ENCODE measurements at regions not wholly inside any gene's neighbourhood (a gene's known extent, or its start where the extent isn't known, plus 50 kb on each side); places are given as distances from the start of the nearest gene placed in this dataset.

DNA sequence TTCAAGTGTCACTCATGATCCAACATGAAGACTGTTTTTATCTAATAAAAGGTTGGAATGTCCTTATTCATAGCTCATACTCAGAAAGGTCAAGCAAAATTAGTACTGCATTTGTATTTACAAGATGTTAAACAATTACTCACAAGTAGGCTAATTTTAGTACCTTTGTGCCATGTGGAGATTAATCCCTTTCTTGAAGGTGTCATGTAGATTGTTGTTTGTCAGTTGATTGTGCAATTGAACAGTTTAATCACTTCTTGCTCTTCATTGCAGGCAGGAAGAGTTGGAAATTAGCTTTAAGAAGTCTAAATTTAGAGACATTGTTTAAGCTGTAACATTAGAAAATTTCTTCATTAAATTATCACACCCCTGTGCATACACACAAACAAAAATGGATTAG lies 847.1 kb downstream of the KCNT2 start:
- Histone ChIP-seq H3K27me3 (ENCODE audit: control insufficient read depth, insufficient read depth, low read length) (no peaks in the 10 kb centered on the region), H3K4me1 (ENCODE audit: control insufficient read depth, insufficient read depth, low read length) (no peaks in the 10 kb centered on the region), H3K4me3 (ENCODE audit: low read length) (no peak overlapping the region), H3K9me3 (ENCODE audit: control insufficient read depth, low read length) (no peaks in the 10 kb centered on the region), H3K9ac (ENCODE audit: low read length) (no peak overlapping the region), H3K36me3 (ENCODE audit: control insufficient read depth, insufficient read depth, low read length) (no peaks in the 10 kb centered on the region)

DNA sequence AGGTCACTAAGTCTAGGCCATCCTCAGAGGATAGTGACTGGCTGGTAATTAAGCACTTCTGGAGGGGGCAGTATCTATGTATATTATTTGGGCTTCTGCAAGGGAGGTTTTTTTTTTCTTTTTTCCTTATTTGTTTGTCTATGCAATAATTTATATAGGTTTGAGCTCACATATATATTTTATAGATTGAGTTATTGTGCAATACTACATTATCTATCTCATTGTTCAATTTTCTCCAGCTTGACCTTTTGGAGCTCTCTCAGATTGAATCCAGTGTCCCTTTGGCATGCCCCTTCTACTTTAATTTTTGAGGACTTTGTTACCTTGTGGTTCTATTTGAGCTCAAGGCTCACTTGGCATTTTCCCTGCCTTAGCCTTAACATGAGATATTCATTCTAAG lies 852.1 kb downstream of the KCNT2 start:
- Histone ChIP-seq H3K9me3 (ENCODE audit: control insufficient read depth, low read length) (no peaks in the 10 kb centered on the region), H3K4me1 (ENCODE audit: control insufficient read depth, insufficient read depth, low read length) (no peaks in the 10 kb centered on the region), H3K9ac (ENCODE audit: low read length) (no peak overlapping the region), H3K4me3 (ENCODE audit: low read length) (no peak overlapping the region), H3K27me3 (ENCODE audit: control insufficient read depth, insufficient read depth, low read length) (no peaks in the 10 kb centered on the region), H3K36me3 (ENCODE audit: control insufficient read depth, insufficient read depth, low read length) (no peaks in the 10 kb centered on the region)

DNA sequence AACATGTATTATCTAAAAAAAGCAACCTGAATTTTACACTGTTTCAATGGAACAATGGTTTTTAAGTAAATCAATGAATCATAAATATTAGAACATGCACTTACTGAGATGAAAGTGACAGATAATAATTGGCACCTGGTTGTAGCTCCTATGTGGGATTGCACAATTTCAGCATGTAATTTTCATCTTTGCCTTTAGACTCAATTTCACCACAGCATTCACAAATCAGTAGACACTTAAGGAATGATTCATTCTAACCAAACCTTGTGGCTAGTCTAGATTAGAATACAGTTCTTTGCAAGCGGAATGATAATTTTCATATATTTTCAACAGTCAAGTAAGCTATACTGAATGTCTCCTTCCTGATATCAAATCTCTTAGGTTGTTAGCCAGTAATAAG lies 853.4 kb downstream of the KCNT2 start:
- no peaks in the 10 kb centered on the region for H3K27me3 ChIP-seq (ENCODE audit: control insufficient read depth, insufficient read depth, low read length)
- no peak overlapping the region for H3K9ac ChIP-seq (ENCODE audit: low read length)
- no peaks in the 10 kb centered on the region for H3K4me1 ChIP-seq (ENCODE audit: control insufficient read depth, insufficient read depth, low read length)
- no peak overlapping the region for H3K4me3 ChIP-seq (ENCODE audit: low read length)
- no peaks in the 10 kb centered on the region for H3K9me3 ChIP-seq (ENCODE audit: control insufficient read depth, low read length)
- H3K36me3 ChIP-seq (ENCODE audit: control insufficient read depth, insufficient read depth, low read length): no peaks in the 10 kb centered on the region

DNA sequence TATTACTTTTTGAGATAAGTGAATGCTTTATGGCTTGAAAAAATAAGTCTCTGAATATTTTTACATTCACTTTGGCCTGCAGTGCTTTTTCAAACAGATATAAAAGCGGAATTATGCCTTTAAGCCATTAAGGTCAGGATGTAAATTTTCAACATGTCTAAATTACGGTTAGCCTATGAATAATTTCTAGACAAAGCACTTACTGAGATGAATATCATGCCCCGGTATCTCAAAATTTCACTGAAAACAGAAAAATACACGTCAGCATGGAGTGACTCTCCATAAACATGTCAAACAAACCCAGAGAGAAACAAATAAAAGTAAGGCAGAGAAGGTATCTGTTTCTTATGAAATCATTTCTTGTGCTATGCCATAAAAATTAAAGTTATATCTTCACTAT lies 853.9 kb downstream of the KCNT2 start:
- no peak overlapping the region for H3K4me3 ChIP-seq (ENCODE audit: low read length)
- H3K27me3 ChIP-seq (ENCODE audit: control insufficient read depth, insufficient read depth, low read length): no peaks in the 10 kb centered on the region
- no peak overlapping the region for H3K9ac ChIP-seq (ENCODE audit: low read length)
- no peaks in the 10 kb centered on the region for H3K4me1 ChIP-seq (ENCODE audit: control insufficient read depth, insufficient read depth, low read length)
- H3K9me3 ChIP-seq (ENCODE audit: control insufficient read depth, low read length): no peaks in the 10 kb centered on the region
- H3K36me3 ChIP-seq (ENCODE audit: control insufficient read depth, insufficient read depth, low read length): no peaks in the 10 kb centered on the region

DNA sequence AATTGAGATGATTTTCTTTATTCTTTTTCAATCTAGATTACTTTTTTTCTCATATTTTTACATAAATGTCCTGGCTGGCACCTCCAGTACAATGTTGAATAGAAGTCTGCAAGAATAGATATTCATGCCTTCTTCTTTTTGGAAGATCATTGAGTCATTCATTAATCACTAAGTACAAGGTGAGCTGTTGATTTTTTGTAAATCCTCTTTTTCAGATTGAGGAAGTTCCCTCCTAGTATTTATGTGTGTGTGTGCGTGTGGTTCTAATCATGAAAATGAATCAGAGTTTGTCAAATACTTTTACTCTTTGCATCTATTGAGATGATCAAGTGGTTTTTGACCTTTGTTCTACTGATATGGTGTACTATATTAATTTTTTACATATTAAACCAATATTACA lies 859.3 kb downstream of the KCNT2 start:
- Histone ChIP-seq H3K9me3 (ENCODE audit: control insufficient read depth, low read length) (no peaks in the 10 kb centered on the region), H3K36me3 (ENCODE audit: control insufficient read depth, insufficient read depth, low read length) (no peaks in the 10 kb centered on the region), H3K9ac (ENCODE audit: low read length) (no peak overlapping the region), H3K4me3 (ENCODE audit: low read length) (no peak overlapping the region), H3K27me3 (ENCODE audit: control insufficient read depth, insufficient read depth, low read length) (no peaks in the 10 kb centered on the region), H3K4me1 (ENCODE audit: control insufficient read depth, insufficient read depth, low read length) (no peaks in the 10 kb centered on the region)

DNA sequence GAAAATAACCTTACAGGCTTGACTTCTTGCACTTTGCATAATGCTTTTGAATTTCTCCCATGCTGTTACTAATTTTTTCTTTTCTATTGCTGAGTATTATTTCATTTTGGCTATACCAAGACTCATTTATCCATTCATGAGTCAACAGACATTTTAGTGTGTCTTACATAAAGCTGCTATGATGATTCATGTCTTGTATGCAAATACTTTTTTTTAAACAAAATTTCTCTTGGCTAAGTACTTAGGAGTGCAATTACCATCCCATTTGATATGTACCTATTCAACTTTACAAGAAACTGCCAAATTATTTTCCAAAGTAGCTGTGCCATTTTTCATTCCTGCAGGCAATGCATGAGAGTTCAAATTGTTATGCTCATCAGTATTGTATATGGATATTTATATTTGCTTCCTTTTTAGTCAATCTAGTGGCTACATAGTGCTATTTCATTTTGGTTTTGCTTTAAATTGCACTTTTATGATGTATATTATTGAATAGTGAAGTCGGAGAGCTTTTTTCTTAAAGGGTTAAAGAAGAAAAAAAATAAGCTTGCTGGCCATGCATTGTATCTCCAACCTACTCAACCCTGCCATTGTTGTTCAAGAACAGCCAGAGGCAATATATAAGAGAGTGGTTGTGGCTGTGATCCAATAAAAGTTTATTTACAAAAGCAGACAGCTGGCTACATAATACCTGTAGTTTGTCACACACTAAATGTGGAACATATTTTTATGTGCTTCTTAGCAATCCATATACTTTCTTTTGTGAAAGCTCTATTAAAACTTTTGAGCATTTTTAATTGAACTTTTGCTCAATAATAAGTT lies 862.8 kb downstream of the KCNT2 start:
- H3K9ac ChIP-seq (ENCODE audit: low read length): no peak overlapping the region
- no peaks in the 10 kb centered on the region for H3K9me3 ChIP-seq (ENCODE audit: control insufficient read depth, low read length)
- H3K4me3 ChIP-seq (ENCODE audit: low read length): no peak overlapping the region
- no peaks in the 10 kb centered on the region for H3K4me1 ChIP-seq (ENCODE audit: control insufficient read depth, insufficient read depth, low read length)
- no peaks in the 10 kb centered on the region for H3K27me3 ChIP-seq (ENCODE audit: control insufficient read depth, insufficient read depth, low read length)
- no peaks in the 10 kb centered on the region for H3K36me3 ChIP-seq (ENCODE audit: control insufficient read depth, insufficient read depth, low read length)

DNA sequence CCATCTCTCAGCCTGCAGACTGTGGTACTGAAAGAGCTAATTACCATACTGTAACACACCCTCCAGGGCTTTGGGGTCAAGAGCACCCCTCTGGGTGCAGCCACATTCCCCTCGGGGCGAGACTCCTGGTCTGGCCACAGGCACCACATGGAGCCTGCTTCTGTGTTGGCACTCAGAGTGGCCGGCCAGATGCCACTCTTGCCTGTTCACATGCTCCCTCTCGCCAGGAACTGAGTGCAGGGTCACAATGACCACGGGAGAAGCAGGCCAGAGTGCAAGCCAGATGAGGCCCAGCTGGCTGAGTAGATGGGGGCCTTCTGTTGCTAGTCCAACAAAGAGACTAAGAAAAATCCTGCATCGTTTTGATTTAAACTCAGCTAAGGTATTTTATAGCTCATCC lies 864.0 kb downstream of the KCNT2 start:
- H3K4me1 ChIP-seq (ENCODE audit: control insufficient read depth, insufficient read depth, low read length): no peaks in the 10 kb centered on the region
- H3K9me3 ChIP-seq (ENCODE audit: control insufficient read depth, low read length): no peaks in the 10 kb centered on the region
- no peak overlapping the region for H3K4me3 ChIP-seq (ENCODE audit: low read length)
- H3K36me3 ChIP-seq (ENCODE audit: control insufficient read depth, insufficient read depth, low read length): no peaks in the 10 kb centered on the region
- H3K27me3 ChIP-seq (ENCODE audit: control insufficient read depth, insufficient read depth, low read length): no peaks in the 10 kb centered on the region
- no peak overlapping the region for H3K9ac ChIP-seq (ENCODE audit: low read length)

DNA sequence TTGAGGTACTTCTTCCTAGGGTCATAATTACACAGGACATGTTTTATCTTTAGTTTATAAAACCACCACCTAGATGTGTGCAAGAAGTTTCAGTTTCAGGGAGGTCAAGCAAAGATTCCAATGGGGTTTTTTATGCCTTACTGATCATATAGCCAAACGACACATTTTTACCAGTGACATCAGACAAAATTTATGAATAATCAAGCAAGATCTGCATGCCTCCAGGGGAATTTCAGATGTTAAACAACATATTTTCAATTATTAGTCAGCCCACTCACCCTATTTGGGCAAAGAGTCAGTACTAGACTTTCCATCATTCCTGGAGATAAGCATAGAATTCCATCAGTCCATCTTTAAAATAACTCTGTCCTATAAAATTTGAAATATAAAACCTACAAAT lies 867.4 kb downstream of the KCNT2 start:
- H3K9me3 ChIP-seq (ENCODE audit: control insufficient read depth, low read length): no peaks in the 10 kb centered on the region
- no peaks in the 10 kb centered on the region for H3K36me3 ChIP-seq (ENCODE audit: control insufficient read depth, insufficient read depth, low read length)
- no peaks in the 10 kb centered on the region for H3K27me3 ChIP-seq (ENCODE audit: control insufficient read depth, insufficient read depth, low read length)
- H3K9ac ChIP-seq (ENCODE audit: low read length): no peak overlapping the region
- H3K4me3 ChIP-seq (ENCODE audit: low read length): no peak overlapping the region
- no peaks in the 10 kb centered on the region for H3K4me1 ChIP-seq (ENCODE audit: control insufficient read depth, insufficient read depth, low read length)

DNA sequence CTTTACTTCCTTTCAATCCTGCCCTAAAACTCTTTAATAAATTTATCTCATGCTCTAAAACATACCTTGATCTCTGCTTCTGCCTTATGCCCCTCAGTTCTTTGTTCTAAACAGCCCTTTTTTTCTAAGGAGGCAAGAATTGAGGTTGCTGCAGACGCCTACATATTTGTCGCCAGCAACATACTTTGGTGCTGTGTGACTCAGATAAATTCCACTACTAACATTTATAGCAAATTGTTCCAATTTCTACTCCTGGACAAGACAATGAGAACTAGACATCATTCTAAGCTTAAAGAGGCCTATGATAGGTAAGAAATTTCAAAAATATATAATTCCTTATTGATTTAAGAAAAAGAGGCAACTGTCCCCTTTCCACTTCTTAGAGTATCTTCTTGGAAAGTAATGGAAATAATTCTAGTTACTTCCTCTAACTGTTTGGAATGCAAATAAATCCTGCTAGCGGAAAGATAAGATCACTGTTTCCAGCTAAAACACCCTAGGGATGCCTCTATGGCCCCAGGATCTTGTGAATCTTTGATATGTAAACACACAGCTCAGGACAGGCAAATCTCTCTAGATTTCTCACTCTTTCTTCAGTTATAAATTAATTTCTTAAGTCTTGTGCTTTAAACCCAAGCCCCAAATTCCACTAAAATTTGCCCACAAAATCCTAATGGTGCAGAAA lies 869.1 kb downstream of the KCNT2 start:
- Histone ChIP-seq H3K4me3 (ENCODE audit: low read length) (no peak overlapping the region), H3K9me3 (ENCODE audit: control insufficient read depth, low read length) (no peaks in the 10 kb centered on the region), H3K9ac (ENCODE audit: low read length) (no peak overlapping the region), H3K36me3 (ENCODE audit: control insufficient read depth, insufficient read depth, low read length) (no peaks in the 10 kb centered on the region), H3K4me1 (ENCODE audit: control insufficient read depth, insufficient read depth, low read length) (no peaks in the 10 kb centered on the region), H3K27me3 (ENCODE audit: control insufficient read depth, insufficient read depth, low read length) (no peaks in the 10 kb centered on the region)

DNA sequence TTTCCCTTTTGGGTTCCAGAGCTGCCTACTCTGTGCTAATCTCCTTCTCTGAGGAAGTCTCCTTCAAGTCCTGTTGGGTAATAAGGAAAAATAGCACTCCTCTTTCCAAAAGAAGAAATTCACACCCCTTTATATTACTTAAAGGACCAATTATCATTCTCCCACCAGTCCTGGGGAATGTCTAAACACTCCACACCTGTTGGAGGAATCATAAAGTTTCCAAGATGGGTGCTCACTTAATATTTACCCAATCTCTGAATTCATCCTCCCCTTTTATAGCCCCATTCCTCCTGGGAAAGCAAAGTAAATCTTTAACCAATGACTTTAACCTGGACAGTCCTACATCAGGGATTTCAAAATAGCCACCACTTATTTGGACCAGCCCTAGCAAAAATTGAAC lies 873.1 kb downstream of the KCNT2 start:
- H3K4me3 ChIP-seq (ENCODE audit: low read length): no peak overlapping the region
- no peak overlapping the region for H3K9ac ChIP-seq (ENCODE audit: low read length)
- H3K36me3 ChIP-seq (ENCODE audit: control insufficient read depth, insufficient read depth, low read length): no peaks in the 10 kb centered on the region
- H3K4me1 ChIP-seq (ENCODE audit: control insufficient read depth, insufficient read depth, low read length): no peaks in the 10 kb centered on the region
- H3K9me3 ChIP-seq (ENCODE audit: control insufficient read depth, low read length): no peaks in the 10 kb centered on the region
- H3K27me3 ChIP-seq (ENCODE audit: control insufficient read depth, insufficient read depth, low read length): no peaks in the 10 kb centered on the region

DNA sequence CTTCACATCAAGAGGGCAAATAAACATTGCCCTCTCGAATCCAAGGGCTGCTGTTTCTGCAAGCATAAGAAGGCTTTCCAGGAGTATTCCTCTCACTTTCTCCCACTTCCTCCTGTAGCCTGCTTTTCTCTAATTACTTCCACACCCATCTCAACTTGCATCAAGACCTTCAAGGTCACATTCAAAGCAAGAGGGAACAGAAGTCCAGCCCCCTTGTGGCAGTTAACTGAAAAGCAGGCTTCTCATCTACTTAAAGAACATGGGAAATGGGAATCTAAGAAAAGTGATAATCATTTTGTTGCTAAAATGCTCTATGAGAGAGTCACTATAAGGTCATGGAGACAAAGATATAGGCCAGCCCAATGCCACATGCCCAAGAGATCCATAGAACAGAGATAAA lies 874.4 kb downstream of the KCNT2 start:
- no peaks in the 10 kb centered on the region for H3K36me3 ChIP-seq (ENCODE audit: control insufficient read depth, insufficient read depth, low read length)
- H3K9me3 ChIP-seq (ENCODE audit: control insufficient read depth, low read length): no peaks in the 10 kb centered on the region
- no peak overlapping the region for H3K4me3 ChIP-seq (ENCODE audit: low read length)
- H3K27me3 ChIP-seq (ENCODE audit: control insufficient read depth, insufficient read depth, low read length): no peaks in the 10 kb centered on the region
- H3K9ac ChIP-seq (ENCODE audit: low read length): no peak overlapping the region
- no peaks in the 10 kb centered on the region for H3K4me1 ChIP-seq (ENCODE audit: control insufficient read depth, insufficient read depth, low read length)

DNA sequence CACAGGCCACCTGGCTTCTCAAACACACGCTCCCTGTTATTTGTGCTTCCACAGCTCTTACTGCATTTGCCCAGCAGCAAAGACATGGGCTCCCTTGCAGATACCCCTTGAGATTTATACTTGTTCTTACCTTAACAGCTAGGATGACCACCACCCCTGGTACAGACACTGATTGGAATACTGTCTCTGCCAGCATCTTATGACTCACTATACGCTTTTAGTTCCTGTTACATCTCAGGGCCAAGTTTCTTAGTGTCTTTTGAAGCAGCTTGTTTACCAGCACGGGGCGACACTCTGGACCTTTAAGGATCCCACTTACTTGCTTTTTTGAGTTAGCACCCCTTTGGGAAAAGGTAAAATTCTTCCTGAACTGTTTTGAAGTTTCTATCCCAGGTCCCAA lies 874.8 kb downstream of the KCNT2 start:
- Histone ChIP-seq H3K4me3 (ENCODE audit: low read length) (no peak overlapping the region), H3K4me1 (ENCODE audit: control insufficient read depth, insufficient read depth, low read length) (no peaks in the 10 kb centered on the region), H3K27me3 (ENCODE audit: control insufficient read depth, insufficient read depth, low read length) (no peaks in the 10 kb centered on the region), H3K9me3 (ENCODE audit: control insufficient read depth, low read length) (no peaks in the 10 kb centered on the region), H3K36me3 (ENCODE audit: control insufficient read depth, insufficient read depth, low read length) (no peaks in the 10 kb centered on the region), H3K9ac (ENCODE audit: low read length) (no peak overlapping the region)
